Stimulated activated CD8-positive, alpha-beta memory T cell treated with anti-CD3 and anti-CD28 coated beads, Interleukin-15, amount 100 ng/mL, for 1 hour (primary cell): ENCODE measurements at regions not wholly inside any gene's neighbourhood (a gene's known extent, or its start where the extent isn't known, plus 50 kb on each side); places are given as distances from the start of the nearest gene placed in this dataset.
"Not testable (repeated sequence)": the region's sequence is repeated elsewhere in the genome, so short reads cannot be mapped to it uniquely, and the experiment has no call there.

Experiments
- DNase-seq: peaks from one replicate; pipeline ENCODE4 v3.0.0-alpha.2; 2020; ENCODE audit warnings: low read depth

GRCh38 chr5:124056991-124057723 lies 545.2 kb downstream of the CSNK1G3 start:
- DNase-seq = no peak

DNA sequence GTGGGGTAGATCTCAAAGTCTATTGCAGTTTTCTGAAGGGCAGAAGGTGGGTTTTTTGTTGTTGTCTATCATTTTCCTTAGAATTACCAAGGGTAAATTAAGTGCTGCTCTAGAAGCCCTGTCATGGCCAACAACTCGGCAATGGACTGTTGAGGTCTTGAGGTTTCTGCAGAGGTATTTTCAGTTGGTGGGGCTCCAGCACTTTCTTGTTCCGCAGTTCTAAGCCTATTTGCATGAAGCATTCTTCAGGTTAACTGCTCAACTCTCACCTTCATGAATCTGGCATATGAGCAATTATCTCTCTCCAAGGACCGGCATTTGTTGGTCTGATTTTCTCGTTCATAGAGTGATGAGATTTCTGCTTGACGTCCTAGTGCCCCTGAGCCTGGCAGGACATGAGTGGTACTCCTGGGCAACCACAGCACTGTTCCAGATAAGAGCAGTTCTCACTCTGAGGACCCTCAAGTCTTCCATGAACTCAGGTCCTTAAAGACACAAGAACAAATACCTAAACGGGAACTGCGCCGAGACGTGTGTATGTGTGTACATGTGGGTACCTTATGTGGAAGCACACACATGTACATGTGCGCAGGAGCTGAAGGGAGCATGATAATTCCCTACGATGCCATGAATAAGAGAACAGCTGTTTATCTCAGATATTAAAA lies 544.5 kb downstream of the CSNK1G3 start:
- DNase-seq = no peak

DNA sequence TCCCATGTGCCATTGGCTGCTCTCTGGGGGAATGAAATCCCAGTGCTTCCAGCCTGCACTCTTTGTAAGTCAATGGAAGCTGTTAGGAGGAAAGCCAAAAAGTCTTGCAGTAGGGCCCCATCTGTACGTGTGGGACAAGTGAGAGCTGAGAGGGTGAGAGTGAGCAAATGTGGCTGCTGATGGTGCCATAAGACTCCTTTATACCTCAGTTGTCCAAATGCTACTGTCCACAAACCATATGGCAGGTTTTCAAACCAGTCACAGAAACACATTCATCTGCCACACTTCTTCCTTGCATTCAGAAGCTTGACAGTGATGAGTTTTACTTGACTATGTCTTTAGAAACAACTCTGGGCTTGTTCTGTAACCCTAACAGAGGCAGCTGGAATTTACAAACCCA lies 543.8 kb downstream of the CSNK1G3 start:
- no peak for DNase-seq

- no peak for DNase-seq
These were observed 542.6 kb downstream of the CSNK1G3 start for GRCh38 chr5:124054564-124054963.

DNA sequence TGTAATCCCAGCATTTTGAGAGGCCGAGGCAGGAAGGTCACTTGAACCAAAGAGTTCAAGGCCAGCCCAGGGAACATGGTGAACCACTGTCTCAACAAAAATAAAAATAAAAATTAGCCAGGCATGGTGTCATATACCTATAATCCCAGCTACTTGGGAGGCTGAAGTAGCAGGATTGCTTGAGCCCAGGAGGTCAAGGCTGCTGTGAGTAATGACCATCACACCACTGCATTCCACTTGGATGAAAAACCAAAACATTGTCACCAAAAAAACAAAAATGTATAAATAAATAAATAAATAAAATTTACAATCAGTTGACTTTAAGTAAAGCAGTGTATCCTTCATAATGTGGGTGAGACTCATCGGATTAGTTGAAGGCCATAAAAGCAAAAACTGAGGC lies 541.4 kb downstream of the CSNK1G3 start:
- no peak for DNase-seq

GRCh38 chr5:124052201-124052600 lies 540.2 kb downstream of the CSNK1G3 start:
- DNase-seq = no peak

DNA sequence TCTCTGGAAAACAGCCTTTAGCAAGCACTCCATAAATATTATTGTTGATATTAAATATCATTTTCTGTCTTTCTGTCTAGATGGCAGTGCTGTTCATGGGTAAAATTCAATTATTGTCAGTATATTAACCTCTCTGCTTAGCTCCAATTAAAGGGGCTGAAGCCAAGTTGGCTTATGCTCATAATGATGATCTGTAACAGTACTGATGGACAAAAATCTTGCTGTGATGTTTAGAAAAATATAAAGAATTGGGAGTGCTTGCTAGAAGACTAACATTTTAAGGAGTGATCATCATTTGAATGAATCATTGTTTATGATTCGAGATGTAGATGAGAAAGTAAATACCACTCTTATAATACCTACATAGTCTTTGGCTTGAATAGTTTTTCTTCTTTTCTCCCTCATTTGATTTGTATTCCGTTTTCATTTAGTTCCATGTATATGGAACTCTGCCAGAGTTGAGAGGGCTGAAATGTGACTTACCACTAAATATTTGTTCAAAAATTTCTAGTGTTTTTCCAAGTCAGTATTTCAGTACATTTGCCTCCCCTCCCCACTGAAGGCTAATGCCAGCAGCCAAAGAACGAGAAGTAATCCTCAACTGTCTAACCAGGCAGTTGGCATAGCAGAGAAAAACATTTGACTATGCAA lies 538.3 kb downstream of the CSNK1G3 start:
- DNase-seq = no peak

DNA sequence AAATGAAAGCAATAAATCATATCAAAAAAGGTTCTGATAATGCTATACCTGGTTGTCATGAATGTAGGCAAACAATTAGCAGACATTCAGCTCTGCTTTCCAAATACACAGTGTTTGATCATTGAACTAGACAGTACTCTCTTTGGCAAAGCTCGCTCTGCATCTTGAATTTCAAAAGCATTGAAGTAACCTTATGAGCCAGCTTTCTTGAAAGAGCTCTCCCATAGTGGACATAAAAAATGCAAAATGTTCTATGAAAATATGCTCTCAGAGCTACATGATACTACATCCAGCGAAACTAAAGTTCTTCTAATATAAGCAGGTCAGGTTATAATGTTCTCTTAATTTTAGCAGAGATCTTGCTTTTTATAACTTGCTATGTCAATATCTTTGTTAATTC lies 533.4 kb downstream of the CSNK1G3 start:
- DNase-seq = no peak

- no peak for DNase-seq
These were observed 532.6 kb downstream of the CSNK1G3 start for GRCh38 chr5:124044613-124045012.

DNA sequence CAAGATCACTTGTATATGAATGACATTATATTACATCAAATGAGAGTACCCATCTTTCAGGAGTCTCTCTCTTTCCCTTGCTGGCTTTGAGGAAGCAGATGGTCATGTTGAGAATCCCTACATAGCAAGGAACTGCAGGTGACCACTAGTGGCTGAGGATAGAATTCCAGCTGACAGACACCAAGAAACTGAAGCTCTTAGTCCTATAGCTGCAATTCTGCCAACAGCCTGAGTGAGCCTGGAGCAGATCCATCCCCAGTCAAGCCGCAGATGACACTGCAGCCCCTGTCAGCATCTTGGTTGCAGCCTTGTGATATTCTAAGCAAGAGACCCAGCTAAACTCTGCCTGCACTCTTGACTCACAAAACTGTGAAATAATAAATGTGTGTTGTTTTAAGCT lies 531.5 kb downstream of the CSNK1G3 start:
- no peak for DNase-seq

GRCh38 chr5:124040799-124041198 lies 528.8 kb downstream of the CSNK1G3 start:
- no peak for DNase-seq

DNA sequence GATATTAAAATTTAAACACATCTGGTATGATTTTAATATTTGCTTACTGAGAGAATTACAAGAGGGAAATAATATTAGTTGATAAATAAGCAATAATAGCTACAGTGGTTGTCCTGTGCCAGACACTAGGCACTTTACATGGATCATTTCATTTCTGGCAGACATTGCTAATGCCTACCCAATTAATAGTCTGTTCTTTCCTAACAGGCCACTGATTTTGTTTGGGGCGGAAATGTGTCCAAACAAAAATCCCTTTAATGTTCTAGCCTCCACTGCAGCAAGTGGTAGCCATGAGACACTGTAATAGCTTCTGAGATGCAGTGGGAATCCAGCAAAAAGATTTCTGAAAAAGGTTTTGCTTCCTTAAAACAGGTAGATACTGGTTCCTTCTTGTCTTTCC lies 527.4 kb downstream of the CSNK1G3 start:
- no peak for DNase-seq

DNA sequence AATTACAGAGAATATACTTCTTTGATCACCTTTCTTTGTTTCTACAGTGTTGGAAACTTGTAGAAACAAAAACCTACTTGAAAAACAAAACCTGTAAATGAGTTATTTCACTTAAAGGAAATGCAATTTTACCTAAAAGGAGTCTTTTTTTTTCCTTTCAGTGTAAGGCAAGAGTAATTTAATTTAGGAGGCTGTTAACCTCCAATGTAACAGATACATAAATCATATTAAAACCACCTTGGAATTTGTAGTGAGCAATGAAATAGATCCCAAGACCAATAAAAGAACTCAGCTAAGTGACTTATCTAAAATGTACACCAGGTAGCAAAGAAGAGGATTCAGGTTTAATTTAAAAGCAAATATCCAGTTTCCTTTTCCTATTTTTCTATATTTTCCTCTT lies 524.8 kb downstream of the CSNK1G3 start:
- no peak for DNase-seq

DNA sequence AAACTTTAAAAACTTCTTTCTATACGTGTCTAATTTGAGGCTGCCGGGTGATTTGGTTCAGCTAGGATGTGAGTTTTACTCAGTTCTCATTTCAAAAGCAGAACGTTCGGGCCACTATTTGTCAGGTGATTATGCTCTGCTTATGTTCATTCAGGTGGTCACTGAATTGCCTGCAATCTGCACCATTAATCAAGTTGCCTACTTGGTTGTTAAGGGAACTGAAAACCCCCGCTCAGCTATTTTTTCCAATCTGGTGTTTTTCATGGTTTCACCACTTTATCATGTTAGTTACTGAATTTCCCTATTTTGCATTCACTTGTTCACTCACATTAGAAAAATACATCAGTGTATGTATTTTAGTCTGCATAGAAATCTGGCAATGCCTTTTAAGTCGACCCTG lies 523.0 kb downstream of the CSNK1G3 start:
- no peak for DNase-seq

GRCh38 chr5:124034083-124034700 lies 522.2 kb downstream of the CSNK1G3 start:
- DNase-seq = no peak

- DNase-seq = no peak
These were observed 518.1 kb downstream of the CSNK1G3 start for GRCh38 chr5:124030043-124030491.

DNA sequence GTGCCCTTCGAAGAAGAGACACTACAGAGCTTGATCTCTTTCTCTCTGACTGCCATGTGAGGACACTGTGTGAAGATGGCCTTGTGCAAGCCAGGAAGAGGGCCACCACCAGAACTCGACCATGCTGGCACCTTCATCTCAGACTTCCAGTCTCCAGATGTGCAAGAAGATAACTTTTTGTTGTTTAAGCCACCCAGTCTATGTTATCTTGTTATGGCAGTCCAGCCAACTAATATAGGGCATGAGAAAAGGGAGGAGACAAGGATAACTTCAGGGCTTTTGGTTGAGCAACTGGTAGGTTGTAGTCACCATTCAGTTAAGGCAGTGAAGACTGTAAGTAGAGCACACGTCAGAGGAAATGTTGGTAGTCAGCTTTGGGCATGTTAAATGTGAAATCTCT lies 515.5 kb downstream of the CSNK1G3 start:
- DNase-seq = no peak

GRCh38 chr5:124025306-124025845 lies 513.4 kb downstream of the CSNK1G3 start:
- no peak for DNase-seq

DNA sequence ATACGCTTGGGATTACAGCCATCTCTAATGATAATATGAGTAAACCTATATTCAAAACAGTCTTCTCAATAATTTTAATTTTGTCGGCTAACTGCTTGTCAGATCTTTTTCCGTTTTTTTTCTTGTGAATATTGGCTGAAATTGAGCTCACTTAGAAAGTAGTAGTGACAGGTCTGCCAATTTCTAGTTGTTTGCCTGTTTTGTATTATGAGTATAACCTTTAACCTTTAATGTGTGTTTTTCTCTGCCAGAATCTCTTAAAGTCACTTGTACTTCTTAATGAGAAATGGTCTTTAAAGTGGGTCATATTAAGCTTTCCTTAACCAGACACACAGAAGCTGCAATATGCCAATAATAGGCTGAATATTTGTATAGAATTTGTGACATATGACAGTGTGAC lies 511.0 kb downstream of the CSNK1G3 start:
- DNase-seq = no peak

GRCh38 chr5:124021776-124022175 lies 509.8 kb downstream of the CSNK1G3 start:
- no peak for DNase-seq

DNA sequence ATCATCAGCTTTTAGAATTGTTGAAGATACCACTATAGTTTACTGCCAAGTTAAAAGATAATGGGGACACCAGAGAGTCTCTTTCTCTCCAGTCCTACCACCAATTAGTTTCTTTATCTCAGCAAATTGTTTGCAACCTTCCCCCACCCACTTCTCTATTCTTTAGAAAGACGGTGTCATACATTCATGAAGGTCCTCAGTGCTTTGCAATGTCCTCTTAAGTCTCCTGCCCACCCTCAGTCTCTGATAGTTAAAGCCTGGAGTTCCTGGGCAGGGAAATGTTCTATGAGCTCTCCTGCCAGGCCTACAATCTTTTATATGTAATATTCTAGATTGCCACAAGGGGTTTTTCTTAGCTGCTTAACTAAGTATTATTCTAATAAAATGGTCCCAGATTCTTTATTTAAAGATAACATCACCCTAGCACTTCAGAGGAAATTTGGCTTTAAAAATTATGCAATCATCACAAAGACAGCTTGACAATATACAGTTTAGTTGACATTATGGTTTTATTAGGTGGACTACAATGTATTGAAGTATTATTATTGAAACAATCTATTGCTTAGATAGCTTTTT lies 509.2 kb downstream of the CSNK1G3 start:
- DNase-seq = no peak

GRCh38 chr5:124017321-124017720 lies 505.3 kb downstream of the CSNK1G3 start:
- DNase-seq = not testable (repeated sequence)
